CD4-positive, alpha-beta T cell treated with Interleukin-12 subunit alpha and Interleukin-12 subunit beta, for 1 hour (primary cell): ENCODE measurements at regions not wholly inside any gene's neighbourhood (a gene's known extent, or its start where the extent isn't known, plus 50 kb on each side); places are given as distances from the start of the nearest gene placed in this dataset.

Source experiments
- DNase-seq: peaks from one replicate; pipeline ENCODE4 v3.0.0-alpha.2; 2020

GRCh38 chr5:2696156-2696807 is 55.2 kb downstream of the IRX2 start:
- no peak for DNase-seq

DNA sequence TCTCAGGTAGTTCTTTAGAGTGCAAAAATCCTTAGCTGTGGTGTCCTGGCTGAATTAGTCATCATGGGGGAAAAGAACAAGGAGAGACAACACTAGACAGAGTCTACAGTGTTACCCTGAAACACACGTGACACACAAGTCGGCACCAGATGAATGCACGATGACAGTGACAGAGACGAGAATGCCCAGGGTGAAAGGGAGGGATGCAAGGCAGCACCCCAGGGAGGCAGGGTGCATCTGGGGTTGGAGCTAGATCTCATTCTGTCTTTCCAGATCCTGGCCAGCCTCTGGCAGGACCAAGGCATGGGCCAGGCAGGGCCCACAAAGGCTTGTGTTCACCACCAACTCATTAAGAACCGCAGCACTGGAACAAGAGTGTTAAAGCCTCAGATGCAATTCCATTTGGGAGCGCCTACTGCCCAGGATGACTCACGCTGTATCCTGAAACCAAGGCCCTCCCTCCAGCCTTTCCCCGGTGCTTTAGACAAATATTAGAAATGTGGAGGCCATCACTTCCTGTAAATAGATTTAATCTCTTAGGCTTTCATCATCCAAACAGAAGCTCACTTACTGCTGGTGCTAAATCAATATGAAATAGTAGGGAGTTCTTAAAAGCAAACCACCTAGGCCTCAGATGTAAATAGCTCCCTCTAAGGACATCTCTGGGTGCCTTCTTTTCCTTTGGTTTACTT is 56.1 kb downstream of the IRX2 start:
- no peak for DNase-seq

GRCh38 chr5:2691530-2691929 is 59.9 kb downstream of the IRX2 start:
- DNase-seq = no peak

GRCh38 chr5:2690293-2690692 is 61.2 kb downstream of the IRX2 start:
- DNase-seq = no peak

GRCh38 chr5:2688586-2688985 is 62.9 kb downstream of the IRX2 start:
- DNase-seq = no peak

GRCh38 chr5:2687746-2688145 is 63.7 kb downstream of the IRX2 start:
- no peak for DNase-seq

GRCh38 chr5:2686321-2687124 is 65.0 kb downstream of the IRX2 start:
- no peak for DNase-seq

DNA sequence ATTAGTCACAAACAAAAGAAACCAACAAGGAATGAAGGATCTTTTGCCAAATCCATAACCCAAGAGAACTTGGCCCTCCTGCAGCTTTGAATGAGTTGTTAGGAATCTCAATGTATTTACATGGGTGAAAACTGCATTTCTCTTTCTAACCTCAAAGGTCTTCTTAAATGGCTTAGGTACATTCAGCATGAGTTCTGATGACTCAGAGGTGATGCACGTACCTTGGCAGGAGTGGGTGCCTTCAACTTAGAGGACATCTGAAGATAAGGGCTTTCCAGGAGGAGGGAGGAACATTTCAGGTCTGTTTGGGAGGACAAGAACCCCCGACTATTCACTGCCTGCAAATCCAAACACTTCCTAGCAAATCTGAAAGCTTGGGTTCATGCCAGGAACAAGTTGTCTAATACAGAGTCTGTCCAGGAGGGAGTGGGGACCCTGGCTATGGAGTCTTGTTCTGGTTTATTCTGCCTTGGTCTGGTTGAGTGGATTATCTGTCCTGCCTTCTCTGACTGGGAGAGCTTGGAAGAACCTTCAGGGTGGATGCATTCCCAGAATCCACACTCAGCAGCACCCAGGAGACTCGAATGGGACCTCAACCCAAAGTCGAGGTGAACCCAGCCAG is 65.7 kb downstream of the IRX2 start:
- DNase-seq = no peak

DNA sequence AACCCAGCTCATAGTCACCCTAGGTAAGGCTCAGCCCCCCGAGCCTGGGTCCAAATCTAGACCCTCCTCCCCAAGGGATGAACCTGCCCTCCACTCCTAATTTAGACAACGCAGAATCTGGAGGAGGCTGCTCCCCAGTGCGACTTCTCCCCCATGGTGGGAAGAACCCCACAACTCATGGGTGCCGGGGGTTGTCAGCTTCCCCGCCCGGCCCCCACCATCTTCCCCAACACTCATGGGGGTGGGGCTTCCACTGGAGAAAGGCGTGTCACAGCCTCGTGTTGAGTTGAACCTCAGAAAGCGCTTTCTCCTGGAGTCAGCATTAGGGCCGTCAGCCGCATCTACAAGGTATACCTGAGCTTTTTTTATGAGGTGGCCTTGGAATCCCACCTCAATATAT is 66.9 kb downstream of the IRX2 start:
- no peak for DNase-seq

DNA sequence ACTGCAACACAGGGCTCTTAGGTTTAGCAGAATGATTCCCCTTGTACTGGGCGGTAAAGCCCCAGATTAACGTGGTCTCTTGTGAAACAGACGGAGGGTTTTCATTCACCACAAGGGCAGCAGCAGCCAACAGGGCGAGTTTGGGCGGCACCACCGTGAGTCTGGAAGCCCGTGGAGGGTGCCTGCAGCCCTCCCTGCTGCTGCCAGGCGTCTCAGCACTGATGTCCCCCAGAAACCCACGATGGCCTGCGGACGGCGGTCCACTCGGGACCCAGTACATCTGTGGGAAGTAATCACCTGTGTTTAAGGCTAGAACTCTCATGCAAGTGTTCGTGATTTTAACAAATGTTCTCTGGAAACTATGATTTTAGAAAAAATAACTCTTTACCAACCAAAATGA is 67.8 kb downstream of the IRX2 start:
- DNase-seq = no peak

- DNase-seq = no peak
These were observed 70.0 kb downstream of the IRX2 start for GRCh38 chr5:2681476-2681875.

DNA sequence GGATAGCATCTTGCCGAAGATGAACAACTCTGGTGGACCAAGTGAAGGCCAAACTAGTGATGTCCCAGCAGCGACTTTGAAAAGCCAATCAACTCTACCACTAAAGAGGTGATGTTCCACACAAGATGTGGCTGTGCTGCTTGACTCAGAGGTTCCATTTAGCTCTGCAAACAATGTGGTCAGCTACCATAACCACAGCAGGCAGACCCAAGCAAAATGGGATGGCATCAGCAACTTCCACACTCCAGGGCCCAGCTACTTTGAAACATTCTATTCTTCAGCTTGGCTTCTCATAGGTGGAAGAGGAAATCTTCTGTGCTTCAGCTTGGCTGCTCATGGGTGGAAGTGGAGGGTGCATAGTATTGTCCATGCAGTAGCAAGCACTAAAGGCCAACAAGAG is 70.5 kb downstream of the IRX2 start:
- no peak for DNase-seq

DNA sequence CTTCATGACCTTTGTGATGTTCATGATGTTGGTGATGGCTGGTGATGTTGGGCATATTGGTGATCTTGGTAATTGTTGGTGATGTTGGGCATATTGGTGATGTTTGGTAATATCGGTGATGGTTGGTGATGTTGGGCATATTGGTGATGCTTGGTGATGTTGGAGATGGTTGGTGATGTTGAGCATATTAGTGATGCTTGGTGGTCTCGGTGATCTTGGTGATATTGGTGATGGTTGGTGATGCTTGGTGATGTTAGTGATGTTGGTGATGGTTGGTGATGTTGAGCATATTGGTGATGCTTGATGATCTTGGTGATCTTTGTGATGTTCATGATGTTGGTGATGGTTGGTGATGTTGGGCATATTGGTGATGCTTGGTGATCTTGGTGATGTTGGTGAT is 73.8 kb downstream of the IRX2 start:
- no peak for DNase-seq

GRCh38 chr5:2675548-2675947 is 75.9 kb downstream of the IRX2 start:
- no peak for DNase-seq

DNA sequence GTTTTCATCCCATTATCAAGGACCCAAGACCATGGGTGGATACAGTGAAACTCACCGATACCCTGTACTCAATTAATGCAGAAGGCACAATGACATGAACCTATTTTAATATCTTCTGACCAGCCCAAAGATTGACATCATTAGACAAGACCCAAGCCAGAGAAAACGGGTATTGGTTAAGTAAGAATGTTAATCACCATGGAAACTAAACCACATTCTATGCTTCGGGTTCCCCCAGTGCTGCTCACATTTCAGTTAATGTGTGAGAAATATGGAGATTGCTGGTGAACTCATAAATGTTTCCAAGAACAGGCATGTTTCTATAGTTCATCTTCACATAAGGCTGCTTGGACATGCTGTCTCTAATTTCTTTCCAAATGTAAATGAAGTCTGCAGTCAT is 77.0 kb downstream of the IRX2 start:
- DNase-seq = no peak

DNA sequence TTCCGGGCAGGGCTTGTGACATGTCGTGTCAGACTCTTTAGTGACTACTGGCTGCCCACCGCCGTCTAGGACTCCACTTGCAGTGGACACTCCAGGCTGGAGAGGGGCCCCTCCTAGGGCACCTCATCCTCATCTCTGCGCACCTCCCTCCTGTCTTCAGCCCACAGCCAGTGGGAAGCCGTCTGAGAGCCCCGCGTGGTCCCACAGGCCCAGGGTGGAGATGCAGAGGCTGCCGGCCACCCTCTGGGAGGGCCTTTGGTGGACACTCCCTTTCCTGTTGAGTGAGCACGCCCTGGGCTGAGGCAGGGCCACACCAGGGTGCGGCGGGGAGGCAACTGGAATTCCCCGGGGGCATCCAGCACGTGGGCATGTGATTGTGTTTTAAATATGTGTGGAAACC is 80.5 kb downstream of the IRX2 start:
- DNase-seq = no peak

- DNase-seq = no peak
These were observed 81.6 kb downstream of the IRX2 start for GRCh38 chr5:2669913-2670312.

DNA sequence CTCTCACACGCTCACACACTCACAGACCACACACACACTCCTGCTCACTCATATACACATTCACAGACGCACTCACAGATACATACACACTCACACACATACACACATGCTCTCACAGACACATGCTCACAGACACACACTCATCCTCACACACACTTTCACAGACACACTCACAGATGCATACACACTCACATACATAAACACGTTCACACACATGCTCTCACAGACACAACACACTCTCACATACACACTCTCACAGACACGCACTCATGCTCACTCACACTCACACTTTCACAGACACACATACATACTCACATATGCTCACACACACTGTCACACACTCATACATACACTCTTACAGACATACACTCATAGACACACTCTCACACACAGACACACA is 82.2 kb downstream of the IRX2 start:
- no peak for DNase-seq

- no peak for DNase-seq
These were observed 85.4 kb downstream of the IRX2 start for GRCh38 chr5:2666081-2666480.

DNA sequence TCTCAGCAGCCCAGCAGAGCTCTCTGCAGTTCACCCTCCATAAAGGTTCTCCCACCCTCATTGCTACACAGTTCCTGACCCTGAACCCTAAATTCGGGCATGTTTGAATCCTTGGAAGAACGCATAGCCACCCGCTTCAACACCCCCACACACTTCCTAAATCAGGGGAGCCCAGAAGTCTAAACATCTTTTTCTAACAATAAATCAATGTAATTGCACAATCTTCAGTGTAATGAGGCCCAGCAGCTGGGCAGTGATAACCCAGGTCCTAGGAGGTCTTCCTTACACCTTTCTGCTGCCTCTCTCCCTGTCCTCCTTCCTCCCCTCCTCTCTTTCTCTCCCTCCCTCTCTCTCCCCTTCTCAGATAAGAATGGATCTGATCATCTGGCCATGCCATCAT is 88.0 kb downstream of the IRX2 start:
- no peak for DNase-seq

DNA sequence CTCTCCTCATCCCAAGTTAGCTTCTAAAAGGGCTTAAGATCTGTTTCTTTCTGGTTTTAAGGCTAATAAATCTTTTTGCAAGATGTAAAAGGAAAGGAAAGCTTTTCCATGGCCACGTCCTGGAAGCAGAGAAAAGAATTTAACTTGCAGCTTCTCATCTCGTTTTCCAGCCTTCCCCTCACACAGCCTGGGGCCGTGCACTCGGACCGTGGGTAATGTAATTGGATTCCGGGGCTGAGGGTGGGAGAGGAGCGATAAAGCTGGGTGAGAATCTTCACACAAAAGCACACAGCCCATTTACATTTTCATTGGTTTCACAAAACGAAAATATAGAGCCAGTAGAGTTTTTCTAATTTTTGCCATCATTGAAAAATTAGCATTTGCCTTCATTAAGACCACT is 91.2 kb downstream of the IRX2 start:
- no peak for DNase-seq

GRCh38 chr5:2658881-2659470 is 92.5 kb downstream of the IRX2 start:
- DNase-seq = no peak

GRCh38 chr5:2658447-2658846 is 93.0 kb downstream of the IRX2 start:
- no peak for DNase-seq
